22Rv1 (cell line): ENCODE measurements at regions not wholly inside any gene's neighbourhood (a gene's known extent, or its start where the extent isn't known, plus 50 kb on each side); places are given as distances from the start of the nearest gene placed in this dataset.

ENCODE experiments used
- H3K27ac ChIP-seq: fragments of 450-650 bp; 2 replicates; pipeline ENCODE4 v1.5.1; 2017
- CTCF ChIP-seq: fragments of 450-650 bp; IDR thresholded peaks from 2 replicates; pipeline ENCODE4 v1.5.1; 2017; ENCODE audit warnings: mild to moderate bottlenecking
- ZFX ChIP-seq: fragments of 450-650 bp; IDR thresholded peaks from 2 replicates; pipeline ENCODE4 v1.6.1; 2017; ENCODE audit warnings: antibody characterized with exemption, borderline replicate concordance

GRCh38 chr10:90125456-90126255, 424.3 kb downstream of the KIF20B start:
- TF ChIP-seq CTCF: no peak
- TF ChIP-seq ZFX: no peak
- no peak overlapping the region for H3K27ac ChIP-seq

- no peak overlapping the region for H3K27ac ChIP-seq
- TF ChIP-seq CTCF (no peak), ZFX (no peak)
Observed at GRCh38 chr10:90126256-90126595, 424.8 kb downstream of the KIF20B start.

GRCh38 chr10:90130321-90131086, 429.1 kb downstream of the KIF20B start:
- TF ChIP-seq ZFX: no peak
- TF ChIP-seq CTCF: no peak
- H3K27ac ChIP-seq: no peak overlapping the region

- no peak overlapping the region for H3K27ac ChIP-seq
- no peak for TF ChIP-seq ZFX
- TF ChIP-seq CTCF: no peak
Observed at GRCh38 chr10:90133606-90134005, 432.2 kb downstream of the KIF20B start.

- TF ChIP-seq CTCF (no peak), ZFX (no peak)
- H3K27ac ChIP-seq: no peak overlapping the region
Observed at GRCh38 chr10:90136731-90137316, 435.4 kb downstream of the KIF20B start.

GRCh38 chr10:90138844-90139243, 437.5 kb downstream of the KIF20B start:
- TF ChIP-seq CTCF (peak; percentile 36), ZFX (no peak)
- H3K27ac ChIP-seq: no peak overlapping the region

- TF ChIP-seq ZFX (no peak), CTCF (no peak)
- H3K27ac ChIP-seq: no peak overlapping the region
Observed at GRCh38 chr10:90141791-90142190, 440.4 kb downstream of the KIF20B start.
